HFF-Myc (cell line): ENCODE measurements at regions not wholly inside any gene's neighbourhood (a gene's known extent, or its start where the extent isn't known, plus 50 kb on each side); places are given as distances from the start of the nearest gene placed in this dataset.

Source experiments
- DNase-seq: peaks from one replicate; pipeline ENCODE4 v3.0.0-alpha.2; 2011; ENCODE audit warnings: low read depth; ENCODE audit errors: extremely low read depth
- H3K4me3 ChIP-seq: replicated peaks from 2 replicates; pipeline ENCODE4 v1.5.1; 2011; ENCODE audit warnings: low read depth, mild to moderate bottlenecking, control low read depth, low read length
- TF ChIP-seq, protein P1 (sequence below): IDR thresholded peaks from 2 replicates; pipeline ENCODE4 v1.5.1; 2012; ENCODE audit warnings: mild to moderate bottlenecking, low read depth, low read length, control low read depth; ENCODE audit errors: missing control alignments

DNA sequence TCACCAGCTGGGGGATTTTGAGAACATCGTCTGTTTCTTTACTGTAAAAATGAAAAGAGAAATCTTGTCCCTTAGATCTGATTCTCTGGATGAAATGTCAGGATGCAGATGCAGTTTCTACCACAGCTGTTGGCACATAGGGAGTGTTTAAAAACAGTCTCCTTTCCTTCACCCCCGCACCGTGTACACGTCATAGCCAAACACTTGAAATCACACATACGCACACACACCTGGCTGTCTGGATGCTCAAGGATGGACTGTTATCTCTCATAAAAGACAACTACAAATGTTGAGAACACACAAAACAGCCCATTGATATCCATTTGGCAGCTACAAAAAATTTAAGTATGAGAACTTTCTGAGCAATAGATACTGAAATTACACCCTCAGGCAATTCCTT, 275.8 kb upstream of the CLNK start:
- TF ChIP-seq, protein P1, sequence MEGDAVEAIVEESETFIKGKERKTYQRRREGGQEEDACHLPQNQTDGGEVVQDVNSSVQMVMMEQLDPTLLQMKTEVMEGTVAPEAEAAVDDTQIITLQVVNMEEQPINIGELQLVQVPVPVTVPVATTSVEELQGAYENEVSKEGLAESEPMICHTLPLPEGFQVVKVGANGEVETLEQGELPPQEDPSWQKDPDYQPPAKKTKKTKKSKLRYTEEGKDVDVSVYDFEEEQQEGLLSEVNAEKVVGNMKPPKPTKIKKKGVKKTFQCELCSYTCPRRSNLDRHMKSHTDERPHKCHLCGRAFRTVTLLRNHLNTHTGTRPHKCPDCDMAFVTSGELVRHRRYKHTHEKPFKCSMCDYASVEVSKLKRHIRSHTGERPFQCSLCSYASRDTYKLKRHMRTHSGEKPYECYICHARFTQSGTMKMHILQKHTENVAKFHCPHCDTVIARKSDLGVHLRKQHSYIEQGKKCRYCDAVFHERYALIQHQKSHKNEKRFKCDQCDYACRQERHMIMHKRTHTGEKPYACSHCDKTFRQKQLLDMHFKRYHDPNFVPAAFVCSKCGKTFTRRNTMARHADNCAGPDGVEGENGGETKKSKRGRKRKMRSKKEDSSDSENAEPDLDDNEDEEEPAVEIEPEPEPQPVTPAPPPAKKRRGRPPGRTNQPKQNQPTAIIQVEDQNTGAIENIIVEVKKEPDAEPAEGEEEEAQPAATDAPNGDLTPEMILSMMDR, result no peak
- DNase-seq, result no peak

DNA sequence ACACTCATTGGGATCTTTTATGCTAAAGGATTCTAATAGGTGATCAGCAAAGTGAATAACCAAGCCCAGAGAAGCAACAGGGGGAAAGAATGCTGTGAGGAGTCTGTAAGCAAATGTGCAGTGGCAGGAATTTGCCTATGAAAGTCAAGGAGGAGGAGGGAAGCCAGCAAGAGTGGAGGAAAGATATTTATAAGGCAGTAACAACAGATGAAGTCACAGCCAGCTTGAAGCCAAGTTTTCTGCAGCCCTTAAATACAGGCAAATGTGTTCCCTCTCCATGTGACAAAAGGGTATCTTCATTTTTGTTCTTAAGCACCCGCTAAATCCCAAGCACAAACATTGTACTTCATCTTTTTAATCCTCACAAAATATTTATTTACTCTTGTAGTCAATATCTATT, 275.0 kb upstream of the CLNK start:
- TF ChIP-seq, protein P1, result no peak
- no peak for DNase-seq
- H3K4me3 ChIP-seq, result no peak overlapping the region

More for the DNA sequence above, 275.8 kb upstream of the CLNK start:
- H3K4me3 ChIP-seq, result no peak overlapping the region

DNA sequence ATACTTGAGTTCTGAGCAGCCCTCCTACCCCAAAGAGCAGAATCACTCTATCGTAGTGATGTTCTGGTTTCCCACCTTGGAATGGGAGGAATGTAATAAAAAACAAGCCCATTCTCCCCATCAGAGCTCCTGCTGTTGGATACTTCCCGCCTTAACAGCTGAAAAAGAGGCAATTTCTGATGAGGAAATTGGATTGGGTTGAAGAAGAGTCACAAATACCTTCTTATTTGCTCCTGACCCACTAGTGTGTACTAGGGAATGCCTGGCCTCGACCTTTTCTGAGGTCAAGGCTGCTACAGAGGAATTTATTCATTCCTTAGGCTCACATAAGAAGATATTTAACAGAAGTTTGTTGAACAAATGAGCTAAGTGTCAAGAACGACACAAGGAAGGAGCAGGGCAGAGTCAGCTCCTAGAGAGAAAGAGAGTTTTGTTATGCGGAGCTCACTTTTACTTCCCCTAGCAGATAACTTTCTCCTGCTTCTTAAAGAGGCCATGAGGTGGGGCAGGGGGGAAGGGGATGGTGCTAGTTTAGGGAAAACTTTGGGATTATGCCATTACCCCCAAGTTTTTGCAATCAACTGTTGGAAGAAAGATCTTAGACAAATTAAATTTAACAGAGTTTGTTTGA, 273.8 kb upstream of the CLNK start:
- no peak for DNase-seq
- no peak overlapping the region for H3K4me3 ChIP-seq
- TF ChIP-seq, protein P1, result no peak

DNA sequence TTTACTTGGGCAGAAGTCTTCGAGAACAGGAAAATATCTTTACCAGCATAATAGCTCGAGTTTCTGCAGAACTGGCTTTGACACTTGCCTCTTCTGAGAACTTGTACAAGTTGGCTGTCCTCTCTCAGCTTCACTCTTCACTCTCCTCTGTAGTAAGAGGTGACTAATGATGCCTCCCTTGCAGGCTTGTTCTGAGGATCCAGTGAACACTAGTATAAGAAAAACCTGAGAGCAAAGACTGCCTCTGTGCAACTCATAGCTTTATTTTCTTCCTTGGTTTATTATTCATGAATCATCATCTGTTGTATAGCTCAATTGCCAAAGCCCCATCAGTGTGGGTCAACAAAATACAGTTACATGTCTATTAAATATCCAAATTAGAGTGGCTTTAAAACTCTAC, 266.7 kb upstream of the CLNK start:
- TF ChIP-seq, protein P1, result no peak
- no peak for DNase-seq
- H3K4me3 ChIP-seq, result no peak overlapping the region

DNA sequence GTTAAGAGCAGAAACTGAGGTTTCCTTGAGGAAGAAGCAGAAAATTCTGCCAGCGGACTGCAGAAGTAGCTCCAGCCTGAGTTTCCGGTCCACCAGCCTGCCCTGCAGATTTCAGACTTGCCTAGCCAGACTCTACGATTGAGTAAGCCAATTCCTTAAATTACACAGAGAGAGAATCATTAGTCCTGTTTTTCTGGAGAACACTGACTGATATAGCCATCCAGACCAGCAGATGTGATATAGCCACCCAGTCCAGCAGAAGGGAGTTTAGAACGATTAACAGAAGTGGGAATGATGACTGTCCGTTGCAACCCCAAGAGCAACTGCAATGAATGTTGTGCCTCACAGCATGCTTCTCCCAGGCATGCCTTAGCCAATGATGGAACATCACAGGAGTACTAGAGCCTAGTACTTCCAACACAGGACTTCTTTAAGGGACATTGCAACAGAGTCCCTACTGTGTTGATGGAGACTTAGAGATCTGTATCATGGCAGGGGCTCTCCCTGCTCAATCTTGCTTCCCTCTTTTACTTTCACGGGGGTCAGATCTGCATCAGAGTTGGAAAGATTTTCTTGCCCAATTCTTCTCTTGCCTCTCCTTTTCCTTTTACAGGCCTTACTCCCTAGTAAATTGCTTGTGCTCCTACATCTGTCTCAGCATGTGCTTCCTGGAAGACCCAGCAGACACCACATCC, 264.6 kb upstream of the CLNK start:
- TF ChIP-seq, protein P1, result no peak
- no peak overlapping the region for H3K4me3 ChIP-seq
- DNase-seq, result no peak

DNA sequence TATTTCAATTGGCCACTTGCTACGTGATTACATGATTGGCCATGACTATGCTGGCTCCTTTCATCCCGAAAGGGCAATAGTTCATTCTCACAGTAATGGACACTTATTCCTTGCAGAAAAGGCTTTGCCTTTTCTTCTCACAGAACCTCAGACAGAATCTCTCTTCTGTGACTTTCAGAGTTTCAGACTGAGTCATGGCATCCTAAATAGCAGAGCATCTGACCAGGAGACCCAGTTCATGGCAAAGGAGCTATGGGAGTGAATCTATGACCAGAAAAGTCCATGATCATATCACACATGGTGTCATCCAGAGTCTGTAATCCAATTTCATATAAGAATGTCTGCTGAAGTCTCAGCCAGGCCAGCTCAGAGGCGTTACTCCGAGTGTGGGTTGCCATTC, 263.3 kb upstream of the CLNK start:
- H3K4me3 ChIP-seq, result no peak overlapping the region
- TF ChIP-seq, protein P1, result no peak
- DNase-seq, result no peak
